ENCODE measurements at regions not wholly inside any gene's neighbourhood (a gene's known extent, or its start where the extent isn't known, plus 50 kb on each side); places are given as distances from the start of the nearest gene placed in this dataset.

DNA sequence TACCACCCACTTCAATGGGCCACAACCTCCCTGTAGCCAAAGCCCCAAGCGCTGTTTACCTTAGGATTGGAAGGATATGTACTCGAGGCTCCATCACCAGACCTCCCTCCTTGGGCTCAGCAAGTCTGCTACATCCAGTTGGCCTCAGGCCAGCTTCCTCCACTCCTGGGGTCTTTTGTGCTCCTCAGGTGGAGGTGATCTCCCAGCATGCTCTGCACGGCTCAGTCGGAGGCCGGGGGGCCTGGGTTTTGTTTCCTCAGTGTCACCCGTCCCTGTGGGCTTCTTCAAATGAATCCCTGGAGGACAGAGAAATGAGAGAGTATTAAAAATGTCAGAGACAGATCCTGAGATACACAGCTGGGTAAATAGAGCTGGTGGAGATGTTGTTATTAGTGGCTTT, 723.1 kb upstream of the TBX3 start:
- DNase-seq (no peak), ATAC-seq (ENCODE audit: poor library complexity) (no peak)
- intact Hi-C loops (cut with DNase I): no loop called here

DNA sequence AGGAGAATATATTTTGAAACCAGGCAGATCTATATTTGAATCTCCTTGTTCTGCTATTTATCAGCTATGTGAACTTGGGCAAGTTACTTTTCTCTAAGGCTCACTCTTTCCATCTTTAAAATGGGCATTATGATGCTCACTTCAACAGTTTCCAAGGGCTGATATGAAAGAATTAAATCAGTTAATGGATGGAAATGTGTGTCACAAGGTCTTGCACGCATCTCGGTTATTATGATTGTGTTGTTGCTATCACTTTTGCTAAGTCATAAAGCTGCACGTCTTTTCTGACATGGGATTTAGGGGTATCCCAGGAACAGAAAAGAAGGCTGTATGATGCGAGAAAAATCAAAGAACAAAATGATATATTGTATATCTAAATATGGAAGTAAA, 721.5 kb upstream of the TBX3 start:
- intact Hi-C loops (cut with DNase I): no loop called here
- no peak for ATAC-seq (ENCODE audit: poor library complexity)

DNA sequence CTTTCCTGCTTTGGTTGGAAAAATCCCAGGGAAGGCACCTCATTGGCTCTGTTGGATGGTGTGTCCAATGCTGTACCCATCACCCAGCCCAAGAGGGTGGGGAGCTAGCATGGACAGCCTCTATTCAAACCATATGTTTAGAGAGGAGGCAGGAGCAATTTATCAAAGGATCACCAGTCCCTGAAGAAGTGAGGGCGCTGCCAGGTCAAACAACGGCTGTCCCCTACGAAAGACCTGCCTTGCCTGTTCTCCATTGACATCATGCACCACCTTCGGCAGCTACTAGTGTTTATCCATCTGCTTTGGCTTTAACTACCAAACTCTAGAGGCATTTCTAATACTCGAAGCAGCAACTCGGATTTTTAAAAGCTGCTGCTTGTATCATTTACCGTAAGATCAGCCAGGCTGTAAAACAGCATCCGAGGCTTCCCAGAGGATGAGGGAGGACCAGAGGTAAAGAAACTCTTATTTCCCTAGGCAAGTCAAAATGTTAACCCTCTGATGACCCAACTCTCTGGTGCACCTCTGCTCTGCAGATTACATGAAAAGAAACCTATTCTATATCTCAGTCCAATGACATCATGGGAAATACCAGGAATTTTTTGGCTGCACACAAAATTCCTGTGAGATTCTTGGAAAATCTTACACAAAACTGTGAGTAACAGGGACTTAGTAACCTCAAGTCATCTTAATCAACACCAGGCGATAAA, 720.9 kb upstream of the TBX3 start:
- intact Hi-C loops (cut with DNase I): no loop called here
- DNase-seq: no peak
- ATAC-seq (ENCODE audit: poor library complexity): no peak

More for the DNA sequence above, 721.5 kb upstream of the TBX3 start:
- no peak for DNase-seq

DNA sequence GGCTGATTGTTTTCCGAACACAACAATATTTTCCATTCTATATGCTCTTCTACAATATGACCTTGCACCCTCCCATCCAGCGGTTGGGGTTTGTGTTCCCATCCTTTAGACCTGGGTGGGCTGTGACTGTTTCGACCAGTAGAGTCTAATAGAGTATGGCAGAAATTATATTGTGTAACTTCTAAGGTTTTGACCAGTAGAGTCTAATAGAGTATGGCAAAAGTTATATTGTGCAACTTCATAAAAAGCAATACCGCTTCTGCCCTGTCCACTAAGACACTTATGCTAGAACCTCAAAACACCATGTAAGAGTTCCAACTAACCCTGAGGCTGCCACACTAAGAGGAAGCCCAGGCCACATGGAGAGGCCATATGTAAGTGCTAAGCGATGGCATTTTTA, 719.7 kb upstream of the TBX3 start:
- ATAC-seq (ENCODE audit: poor library complexity): no peak
- DNase-seq: no peak
- intact Hi-C loops (cut with DNase I): no loop called here

DNA sequence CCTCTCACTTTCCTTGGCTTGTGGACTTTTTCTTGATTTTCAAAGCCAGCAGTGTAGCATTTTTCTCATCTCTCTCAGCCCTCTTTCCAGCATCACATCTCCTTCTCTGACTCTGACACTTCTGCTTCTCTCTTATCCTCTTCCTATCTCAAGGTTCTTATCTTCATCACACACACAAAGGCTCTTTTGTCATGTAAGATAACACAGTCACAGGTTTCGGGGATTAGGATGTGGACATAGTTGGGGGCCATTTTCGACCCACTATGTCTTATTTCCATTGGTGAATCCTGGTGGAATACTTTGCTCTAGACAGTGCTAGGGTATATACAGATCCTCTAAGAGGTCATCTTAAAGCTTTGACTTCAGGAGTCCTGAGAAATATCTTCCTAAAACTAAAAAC, 719.3 kb upstream of the TBX3 start:
- intact Hi-C loops (cut with DNase I): no loop called here
- DNase-seq: no peak
- ATAC-seq (ENCODE audit: poor library complexity): no peak

DNA sequence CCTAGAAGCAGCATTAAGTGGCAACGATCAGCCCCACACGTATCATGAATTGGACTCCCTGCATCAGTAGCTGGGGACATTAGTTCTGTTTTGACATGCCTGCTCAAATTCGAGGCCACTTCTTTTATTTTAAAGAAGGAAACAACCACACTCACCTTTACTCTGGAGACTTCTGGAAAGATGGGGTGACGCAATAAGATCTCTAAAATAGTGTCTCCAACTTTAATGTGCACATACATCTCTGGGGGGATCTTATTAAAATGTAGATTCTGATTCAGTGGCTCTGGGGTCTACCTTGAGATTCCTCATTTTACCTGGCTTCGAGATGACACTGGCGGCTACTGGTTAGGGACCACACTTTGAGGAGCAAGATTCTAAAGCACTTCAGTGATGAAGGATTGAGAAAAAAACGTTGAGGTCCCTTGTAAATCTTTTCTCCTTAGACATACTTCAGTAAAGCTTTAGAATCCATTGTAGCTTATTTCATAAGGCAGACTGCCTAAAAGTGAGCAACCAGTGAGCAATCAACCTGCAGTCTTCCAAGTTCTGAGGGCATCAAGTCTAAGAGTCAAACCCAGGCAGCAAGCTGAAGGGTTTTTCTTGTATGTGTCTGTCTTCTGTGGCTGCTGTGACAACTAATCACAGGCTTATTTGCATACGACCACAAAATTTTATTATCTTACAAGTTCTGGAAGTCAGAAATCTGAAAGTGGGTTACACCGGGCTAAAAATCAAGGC, 718.6 kb upstream of the TBX3 start:
- intact Hi-C loops (cut with DNase I): no loop called here
- no peak for ATAC-seq (ENCODE audit: poor library complexity)
- DNase-seq: no peak

DNA sequence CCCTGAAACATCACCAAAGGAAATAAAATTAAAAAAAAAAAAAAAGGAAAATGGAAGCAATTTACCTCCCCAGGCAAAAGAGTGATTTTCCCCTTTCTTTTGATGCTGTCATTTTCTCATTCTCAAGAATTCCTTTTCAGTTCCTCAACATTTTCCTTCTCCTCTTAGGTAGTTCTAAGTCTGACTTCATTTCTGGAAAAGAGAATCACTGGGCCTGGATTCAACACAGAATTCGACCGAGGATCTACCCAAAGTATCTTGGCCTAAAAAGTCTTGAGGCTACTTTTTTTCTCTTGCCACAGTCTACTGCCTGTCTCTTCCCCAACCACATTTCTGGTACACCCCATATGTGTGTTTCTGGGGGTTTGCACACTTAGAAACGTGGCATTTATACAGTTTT, 717.8 kb upstream of the TBX3 start:
- ATAC-seq (ENCODE audit: poor library complexity) (no peak), DNase-seq (no peak)
- intact Hi-C loops (cut with DNase I): no loop called here

DNA sequence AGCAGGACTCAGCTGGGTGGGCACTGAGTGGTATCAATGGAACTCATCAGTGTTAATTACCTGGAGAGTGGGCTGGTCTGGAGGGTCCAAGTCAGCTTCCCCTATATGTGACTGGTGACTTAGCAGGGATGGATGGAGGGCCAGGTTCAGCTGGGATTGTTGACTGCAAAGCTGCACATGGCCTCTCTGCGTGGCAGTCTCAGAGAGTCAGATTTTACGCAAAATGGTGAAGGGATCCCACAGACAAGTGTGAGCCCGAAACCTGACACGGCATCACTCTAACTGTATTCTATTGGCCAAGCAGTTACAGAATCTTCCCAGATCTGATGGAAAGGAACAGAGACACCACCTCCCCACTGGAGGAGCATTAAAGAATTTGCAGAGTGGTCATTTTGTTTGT, 716.0 kb upstream of the TBX3 start:
- intact Hi-C loops (cut with DNase I): no loop called here
- DNase-seq: no peak
- no peak for ATAC-seq (ENCODE audit: poor library complexity)

DNA sequence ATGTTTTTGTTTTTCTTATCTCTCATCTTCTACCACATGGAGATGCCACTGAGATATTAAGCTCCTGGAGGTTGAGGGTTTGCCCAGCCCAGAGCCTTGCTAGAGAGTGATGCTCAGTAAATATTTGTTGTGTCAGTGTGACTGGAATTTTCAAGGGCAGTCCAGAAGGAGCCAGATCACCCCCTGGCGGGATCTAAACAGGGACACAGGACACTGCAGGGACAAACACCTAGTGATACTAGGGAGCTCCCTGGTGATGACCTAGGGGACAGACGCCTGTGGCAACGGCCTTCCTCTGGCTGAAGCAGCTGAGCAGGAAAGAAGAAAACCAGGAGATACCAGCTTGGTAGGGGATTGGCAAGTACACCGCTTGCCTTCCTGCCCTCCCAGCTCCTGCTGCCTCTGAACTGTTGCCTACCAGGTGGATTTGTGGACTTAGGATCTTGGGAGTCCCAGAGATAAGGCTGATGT, 714.4 kb upstream of the TBX3 start:
- ATAC-seq (ENCODE audit: poor library complexity): no peak

DNA sequence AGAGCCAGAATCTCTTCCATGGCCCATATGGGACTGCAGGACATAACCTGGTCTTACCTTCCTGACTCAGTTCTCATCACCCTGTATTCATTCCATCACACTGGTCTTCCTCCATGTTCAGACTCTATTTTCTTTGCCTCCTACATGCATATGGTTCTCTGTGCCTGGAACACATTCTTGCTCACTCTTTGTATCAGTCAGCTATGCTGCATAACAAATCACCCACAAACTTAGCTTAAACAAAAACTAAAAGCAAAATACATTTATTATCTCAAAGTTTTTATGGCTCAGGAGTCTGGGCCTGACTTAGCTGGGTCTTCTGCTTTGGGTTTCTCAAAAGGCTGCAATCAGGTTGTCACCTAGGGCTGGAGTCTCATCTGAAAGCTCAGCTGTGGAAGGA, 712.6 kb upstream of the TBX3 start:
- no peak for ATAC-seq (ENCODE audit: poor library complexity)
- intact Hi-C loops (cut with DNase I): no loop called here
- no peak for DNase-seq

More for the DNA sequence above, 714.4 kb upstream of the TBX3 start:
- intact Hi-C loops (cut with DNase I): no loop called here
- DNase-seq: no peak

DNA sequence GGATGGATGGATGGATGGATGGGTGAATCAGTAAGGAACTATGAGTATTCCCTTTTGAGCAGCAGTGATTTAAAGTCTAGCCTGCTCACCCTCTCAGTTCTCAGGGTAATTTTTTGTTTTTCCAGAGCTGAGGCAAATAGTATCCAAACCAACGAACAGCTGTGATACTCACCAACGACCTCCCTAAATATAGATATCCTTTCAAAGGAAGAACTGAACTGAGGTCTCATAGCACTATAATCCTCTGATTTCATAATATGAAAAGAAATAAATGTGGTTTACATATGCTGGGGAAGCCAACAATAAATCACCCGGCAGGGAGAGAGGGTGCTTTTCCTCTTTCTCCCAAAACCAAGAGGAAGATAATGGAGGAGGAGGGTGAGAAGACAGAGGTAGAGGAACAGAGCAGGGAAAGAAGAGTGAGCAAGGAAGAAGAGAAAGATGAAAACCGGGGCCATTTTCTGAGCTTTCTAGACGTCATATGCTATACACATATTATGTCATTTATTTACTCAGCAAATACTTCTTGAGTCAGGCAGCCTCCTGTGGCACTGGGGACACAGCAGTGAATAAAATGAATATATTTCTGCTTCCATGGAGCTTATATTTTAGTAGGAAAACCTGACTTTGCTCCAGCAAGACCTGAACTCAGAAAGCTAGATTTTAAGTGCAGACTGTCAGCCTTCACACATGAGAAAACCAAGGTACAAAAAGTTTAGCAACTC, 710.7 kb upstream of the TBX3 start:
- no peak for ATAC-seq (ENCODE audit: poor library complexity)
- no peak for DNase-seq
- intact Hi-C loops (cut with DNase I): no loop called here

DNA sequence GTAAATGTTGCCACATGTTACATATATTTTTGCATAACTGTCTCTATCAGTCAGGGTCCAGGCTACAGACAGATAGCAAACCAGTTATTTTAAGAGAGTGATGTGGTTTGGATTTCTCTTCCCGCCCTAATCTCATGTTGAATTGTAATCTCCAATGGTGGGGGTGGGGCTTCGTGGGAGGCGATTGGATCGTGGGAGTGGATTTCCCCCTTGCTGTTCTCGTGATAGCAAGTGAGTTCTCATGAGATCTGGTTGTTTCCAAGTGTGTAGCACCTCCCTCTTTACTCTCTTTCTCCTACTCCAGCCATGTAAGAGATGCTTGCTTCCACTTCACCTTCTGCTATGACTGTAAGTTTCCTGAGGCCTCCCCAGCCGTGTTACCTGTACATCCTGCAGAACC, 704.2 kb upstream of the TBX3 start:
- no peak for DNase-seq
- no peak for ATAC-seq (ENCODE audit: poor library complexity)
- intact Hi-C loops (cut with DNase I): no loop called here

DNA sequence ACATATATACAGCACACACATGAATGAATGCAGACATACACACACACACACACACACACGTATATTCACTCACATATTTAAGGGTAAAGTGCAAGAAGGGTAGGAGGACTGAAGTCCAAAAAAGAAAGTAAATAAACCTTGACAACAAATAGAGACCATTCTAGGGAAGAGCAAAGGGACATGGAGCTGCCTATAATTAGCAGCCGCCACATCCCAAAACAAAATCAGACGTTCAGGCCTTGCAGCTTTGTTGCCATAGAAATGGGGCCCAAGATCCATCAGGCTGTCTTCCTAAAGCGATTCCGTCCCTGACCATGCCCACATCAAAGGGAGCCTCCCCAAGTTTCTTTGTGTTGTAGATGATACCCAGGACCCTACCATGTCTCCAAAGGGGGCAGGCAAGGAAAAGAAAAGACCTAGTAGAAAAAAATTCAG, 703.5 kb upstream of the TBX3 start:
- no peak for ATAC-seq (ENCODE audit: poor library complexity)
- no peak for DNase-seq
- intact Hi-C loops (cut with DNase I): no loop called here

DNA sequence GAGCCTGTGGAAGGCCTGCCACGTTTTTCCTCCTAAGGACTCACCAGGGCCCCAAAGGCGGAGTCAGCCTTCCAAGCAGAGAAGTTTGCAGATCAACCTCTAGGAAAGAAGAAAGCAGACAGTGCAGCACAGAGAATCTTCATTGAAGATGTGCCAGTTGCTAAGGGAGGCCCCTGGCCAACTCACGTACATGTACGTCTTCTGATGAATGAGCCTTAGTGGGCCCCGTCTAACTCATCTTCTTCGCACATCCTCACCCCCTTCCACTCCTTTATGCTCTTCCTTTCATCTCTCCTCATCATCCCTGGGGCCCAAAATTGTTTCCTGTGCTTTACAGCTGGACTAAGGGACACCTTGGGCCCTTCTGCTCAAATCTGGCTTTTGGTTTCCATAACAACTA, 703.0 kb upstream of the TBX3 start:
- no peak for DNase-seq
- ATAC-seq (ENCODE audit: poor library complexity): no peak
- intact Hi-C loops (cut with DNase I): no loop called here

DNA sequence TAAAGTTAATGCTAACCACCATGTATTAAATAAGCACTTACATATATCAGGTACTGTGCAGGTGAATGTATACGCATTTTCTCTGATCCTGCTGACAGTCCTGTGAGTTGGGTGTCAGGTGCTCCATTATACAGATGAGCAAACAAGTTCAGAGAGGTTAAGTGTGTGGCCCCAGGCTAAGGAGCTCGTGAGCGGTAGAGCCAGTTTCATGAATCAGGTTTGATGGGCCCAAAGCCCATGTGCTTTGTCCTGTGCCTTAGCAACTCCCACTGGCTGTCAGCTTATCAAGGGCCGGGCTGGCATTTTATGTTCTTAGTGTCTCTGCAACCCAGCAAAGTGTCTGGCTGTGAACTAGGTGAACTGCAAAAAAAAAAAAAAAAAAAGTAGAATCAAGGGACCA, 701.2 kb upstream of the TBX3 start:
- no peak for DNase-seq
- intact Hi-C loops (cut with DNase I): no loop called here
- ATAC-seq (ENCODE audit: poor library complexity): no peak

DNA sequence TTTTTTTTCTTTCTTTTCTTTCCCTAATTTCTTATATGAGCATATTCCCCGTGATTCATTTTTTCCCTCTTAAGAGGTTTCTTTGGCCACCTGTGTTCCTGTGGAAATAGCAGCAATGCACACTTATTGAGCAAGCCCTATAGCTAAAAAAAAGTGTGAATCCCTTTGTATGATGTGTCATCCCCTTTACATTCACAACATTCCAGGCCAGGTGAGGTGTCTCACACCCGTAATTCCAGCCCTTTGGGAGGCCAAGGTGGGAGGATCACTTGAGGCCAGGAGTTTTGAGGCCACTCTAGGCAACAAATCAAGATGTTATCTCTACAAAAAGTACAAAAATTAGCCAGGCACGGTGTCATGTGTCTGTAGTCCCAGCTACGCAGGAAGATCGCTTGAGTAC, 700.4 kb upstream of the TBX3 start:
- no peak for DNase-seq
- intact Hi-C loops (cut with DNase I): no loop called here
- no peak for ATAC-seq (ENCODE audit: poor library complexity)

DNA sequence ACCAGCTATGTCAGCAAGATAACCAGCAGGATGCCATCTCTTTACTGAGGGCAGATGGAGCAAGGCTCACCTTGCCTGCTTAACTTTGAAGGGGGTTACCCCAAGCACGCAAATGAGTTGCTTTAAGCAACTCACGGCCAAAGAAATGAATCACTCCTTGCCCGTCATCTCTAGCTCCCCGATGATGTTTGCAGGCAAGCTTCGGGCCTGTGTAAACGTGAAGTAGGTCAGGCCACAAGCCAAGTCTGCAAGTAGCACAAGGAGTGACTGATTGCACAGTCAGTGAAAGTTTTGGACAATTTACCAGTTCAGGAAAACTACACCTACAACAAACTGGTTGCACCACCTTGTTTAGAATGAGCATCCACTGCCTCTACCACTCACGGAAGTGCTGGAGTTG, 699.7 kb upstream of the TBX3 start:
- intact Hi-C loops (cut with DNase I): no loop called here
- ATAC-seq (ENCODE audit: poor library complexity) (no peak), DNase-seq (no peak)

DNA sequence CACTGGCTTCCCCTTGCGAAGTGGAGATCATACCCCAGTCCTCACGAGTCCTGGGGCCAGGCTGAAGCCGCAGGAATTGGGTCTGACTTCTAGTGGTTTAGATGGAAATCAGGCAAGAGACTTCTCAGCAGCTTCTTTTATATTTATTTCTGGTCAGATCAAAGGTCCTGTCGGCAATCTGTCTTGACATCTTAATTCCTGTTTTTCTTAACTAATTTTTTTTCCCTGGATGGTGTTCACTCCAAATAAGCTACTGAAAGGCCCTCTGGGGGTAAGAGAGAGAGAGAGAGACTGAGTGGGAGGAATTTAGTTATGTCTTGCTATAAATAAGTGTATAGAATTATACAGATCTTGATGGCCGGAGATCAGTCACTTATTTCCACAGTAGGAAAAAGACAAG, 698.7 kb upstream of the TBX3 start:
- DNase-seq (no peak), ATAC-seq (ENCODE audit: poor library complexity) (no peak)
- intact Hi-C loops (cut with DNase I): no loop called here

DNA sequence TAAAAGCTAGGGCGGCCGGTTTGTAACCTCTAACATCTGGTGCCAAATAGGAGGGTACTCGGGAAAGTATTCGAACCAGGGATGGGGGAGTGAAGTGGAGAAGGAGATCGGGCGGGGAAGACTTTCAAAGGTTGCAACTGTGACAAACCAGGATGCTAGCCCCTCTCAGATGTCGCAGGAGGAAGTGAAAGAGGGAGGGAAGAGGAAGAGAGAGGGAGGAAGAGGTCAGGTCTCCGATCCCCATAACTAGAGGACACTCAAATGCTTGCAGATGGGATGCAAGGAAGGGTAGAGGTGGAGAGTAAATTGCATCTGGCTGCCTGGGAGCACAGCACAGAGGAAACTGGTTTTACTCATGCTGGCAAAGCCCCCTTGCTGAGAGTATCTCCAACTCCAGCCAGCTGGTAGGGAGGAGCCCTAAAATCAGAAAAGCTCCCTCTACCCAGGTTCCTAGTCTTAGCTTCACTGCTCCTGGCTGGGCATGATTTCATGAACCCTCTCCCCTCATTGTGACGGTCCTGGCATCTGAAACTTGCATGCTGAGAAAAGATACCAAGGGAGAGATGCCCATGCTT, 696.7 kb upstream of the TBX3 start:
- ATAC-seq (ENCODE audit: poor library complexity): no peak
- intact Hi-C loops (cut with DNase I): no loop called here
- DNase-seq: no peak

DNA sequence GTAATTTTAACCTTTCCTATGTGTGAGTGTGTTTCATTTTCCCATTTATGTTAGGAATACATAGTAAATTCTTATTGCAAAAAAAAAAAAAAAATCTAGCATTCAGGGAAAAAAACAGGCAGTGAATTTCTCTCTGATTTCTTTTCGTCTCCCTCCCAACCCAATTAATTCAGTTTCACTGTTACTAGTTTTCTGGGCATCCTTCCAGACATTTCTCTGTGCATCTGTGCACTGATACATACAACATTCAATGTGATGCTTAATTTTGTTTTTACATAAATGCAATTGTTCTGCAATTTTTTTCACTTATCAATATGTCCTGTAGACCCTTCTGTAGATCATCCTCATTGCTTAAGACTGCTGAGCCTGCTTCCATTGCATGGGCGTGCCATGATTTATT, 694.3 kb upstream of the TBX3 start:
- intact Hi-C loops (cut with DNase I): no loop called here
- ATAC-seq (ENCODE audit: poor library complexity): no peak
- no peak for DNase-seq
